ENCODE measurements at regions not wholly inside any gene's neighbourhood (a gene's known extent, or its start where the extent isn't known, plus 50 kb on each side); places are given as distances from the start of the nearest gene placed in this dataset.

DNA sequence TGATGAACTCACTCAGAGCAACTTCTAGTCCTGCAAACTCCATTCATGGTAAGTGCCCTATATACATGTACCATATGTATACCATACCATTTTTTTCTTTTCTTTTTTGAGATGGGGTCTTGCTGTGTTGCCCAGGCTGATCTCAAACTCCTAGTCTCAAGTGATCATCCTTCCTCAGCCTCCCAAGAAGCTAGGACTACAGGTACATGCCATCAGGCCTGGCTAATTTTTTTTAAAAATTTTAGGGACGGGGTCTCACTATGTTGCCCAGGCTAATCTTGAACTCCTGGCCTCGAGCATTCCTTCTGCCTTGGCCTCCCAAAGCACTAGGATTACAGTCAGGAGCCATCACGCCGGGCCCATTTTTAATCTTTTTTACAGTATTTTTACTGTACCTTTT is 67.3 kb upstream of the MFGE8 start:
- Histone ChIP-seq H3K36me3 (ENCODE audit: control insufficient read depth, insufficient read depth, low read length) (no peaks in the 10 kb centered on the region), H3K27me3 (ENCODE audit: control insufficient read depth, insufficient read depth, low read length) (no peaks in the 10 kb centered on the region), H3K4me3 (ENCODE audit: low read depth, low read length) (no peak overlapping the region)
- no peak for TF ChIP-seq CTCF (IDR thresholded peaks at IDR 0.05; ENCODE audit: insufficient read depth, low read length, poor library complexity, severe bottlenecking)
- no peak for DNase-seq (ENCODE audit: low read depth)

DNA sequence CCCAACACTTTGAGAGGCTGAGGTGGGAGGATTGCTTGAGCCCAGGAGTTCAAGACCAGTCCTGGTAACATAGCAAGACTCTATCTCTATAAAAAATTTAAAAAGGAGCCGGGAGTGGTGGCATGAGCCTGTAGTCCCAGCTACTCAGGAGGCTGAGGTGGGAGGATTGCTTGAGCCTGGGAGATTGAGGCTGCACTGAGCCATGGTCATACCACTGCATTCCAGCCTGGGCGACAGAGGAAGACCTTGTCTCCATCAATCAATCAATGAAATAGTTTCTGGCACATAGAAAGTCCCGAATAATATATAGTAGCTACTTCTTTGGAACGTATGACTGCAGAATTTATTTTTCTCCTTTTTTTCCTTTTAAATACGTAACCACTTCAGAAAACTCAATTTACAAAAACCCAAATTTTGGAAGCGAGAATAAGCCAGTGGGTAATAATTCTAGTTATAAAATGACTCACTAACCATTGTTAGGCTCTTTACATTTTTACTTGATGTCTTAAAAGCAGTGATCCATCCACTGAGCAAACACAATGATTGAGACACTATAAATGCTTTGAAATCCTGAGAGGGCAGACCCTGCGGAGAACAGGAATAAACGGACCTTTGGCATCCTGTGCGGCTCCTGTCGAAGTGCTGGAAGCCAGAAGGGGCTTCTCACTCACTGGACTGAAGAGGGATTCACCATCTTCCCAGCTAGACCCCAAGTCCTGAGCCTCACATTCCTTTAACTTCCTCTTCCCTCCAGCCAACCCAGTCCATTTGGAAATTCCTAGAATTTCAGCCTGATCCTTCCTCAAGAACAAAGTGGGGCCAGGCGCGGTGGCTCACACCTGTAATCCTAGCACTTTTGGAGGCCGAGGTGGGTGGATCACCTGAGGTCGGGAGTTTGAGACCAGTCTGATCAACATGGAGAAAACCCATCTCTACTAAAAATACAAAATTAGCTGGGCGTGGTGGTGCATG is 68.4 kb upstream of the MFGE8 start:
- peak; percentile 73 for DNase-seq (ENCODE audit: low read depth)
- Histone ChIP-seq H3K36me3 (ENCODE audit: control insufficient read depth, insufficient read depth, low read length) (no peaks in the 10 kb centered on the region), H3K4me3 (ENCODE audit: low read depth, low read length) (no peak overlapping the region), H3K27me3 (ENCODE audit: control insufficient read depth, insufficient read depth, low read length) (no peaks in the 10 kb centered on the region)
- no peak for TF ChIP-seq CTCF (IDR thresholded peaks at IDR 0.05; ENCODE audit: insufficient read depth, low read length, poor library complexity, severe bottlenecking)

DNA sequence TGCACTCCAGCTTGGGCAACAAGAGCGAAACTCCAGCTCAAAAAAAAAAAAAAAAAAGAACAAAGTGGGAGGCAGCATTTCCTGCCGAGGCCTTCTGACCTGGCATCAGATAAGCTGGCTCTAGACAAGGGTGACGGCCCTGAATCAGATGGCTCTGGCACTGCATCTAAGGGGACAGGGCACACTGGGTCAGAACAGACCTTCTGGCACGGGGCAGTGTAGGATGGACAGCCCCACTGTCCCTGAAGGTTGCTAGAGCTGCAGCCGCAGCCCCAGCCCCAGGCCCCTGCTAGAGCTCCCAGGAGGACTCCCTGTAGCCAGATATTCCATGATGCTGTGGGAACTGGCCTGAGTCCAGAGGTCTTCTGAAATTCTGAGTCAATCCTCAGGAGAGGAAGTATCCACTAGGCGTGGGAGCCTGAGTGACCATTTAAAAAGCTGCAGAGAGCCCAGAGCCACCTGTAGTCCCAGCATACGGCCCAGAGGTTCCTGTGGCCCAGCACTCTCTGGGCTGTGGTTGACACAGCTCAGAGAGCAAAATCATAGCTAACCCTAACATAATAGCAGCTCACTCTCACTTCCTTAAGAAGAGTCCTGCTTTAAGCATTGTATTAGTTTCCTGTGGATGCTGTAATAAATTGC is 69.2 kb upstream of the MFGE8 start:
- no peak for DNase-seq (ENCODE audit: low read depth)
- H3K36me3 ChIP-seq (ENCODE audit: control insufficient read depth, insufficient read depth, low read length) = no peaks in the 10 kb centered on the region
- H3K4me3 ChIP-seq (ENCODE audit: low read depth, low read length) = no peak overlapping the region
- TF ChIP-seq CTCF (IDR thresholded peaks at IDR 0.05; ENCODE audit: insufficient read depth, low read length, poor library complexity, severe bottlenecking) = no peak
- H3K27me3 ChIP-seq (ENCODE audit: control insufficient read depth, insufficient read depth, low read length) = no peaks in the 10 kb centered on the region

DNA sequence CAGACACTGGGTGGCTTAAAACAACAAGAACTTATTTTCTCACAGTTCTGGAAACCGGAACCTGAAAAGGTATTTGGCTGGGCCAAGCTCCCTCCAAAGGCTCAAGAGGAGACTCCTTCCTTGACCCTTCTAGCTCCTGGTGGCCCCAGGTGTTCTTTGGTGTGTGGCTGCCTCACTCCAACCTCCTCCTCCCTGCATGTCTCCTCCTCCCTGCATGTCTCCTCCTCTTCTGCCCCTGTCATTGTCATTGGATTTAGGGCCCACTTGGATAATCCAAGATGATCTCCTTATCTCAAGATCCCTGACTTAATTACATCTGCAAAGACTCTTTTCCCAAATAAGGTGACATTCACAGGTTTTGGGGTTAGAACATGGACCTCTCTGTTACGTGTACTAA is 69.8 kb upstream of the MFGE8 start:
- Histone ChIP-seq H3K4me3 (ENCODE audit: low read depth, low read length) (no peak overlapping the region), H3K36me3 (ENCODE audit: control insufficient read depth, insufficient read depth, low read length) (no peaks in the 10 kb centered on the region), H3K27me3 (ENCODE audit: control insufficient read depth, insufficient read depth, low read length) (no peaks in the 10 kb centered on the region)
- TF ChIP-seq CTCF (IDR thresholded peaks at IDR 0.05; ENCODE audit: insufficient read depth, low read length, poor library complexity, severe bottlenecking) = no peak
- DNase-seq (ENCODE audit: low read depth) = no peak

- no peak for TF ChIP-seq CTCF (IDR thresholded peaks at IDR 0.05; ENCODE audit: insufficient read depth, low read length, poor library complexity, severe bottlenecking)
- Histone ChIP-seq H3K27me3 (ENCODE audit: control insufficient read depth, insufficient read depth, low read length) (no peaks in the 10 kb centered on the region), H3K4me3 (ENCODE audit: low read depth, low read length) (no peak overlapping the region), H3K36me3 (ENCODE audit: control insufficient read depth, insufficient read depth, low read length) (no peaks in the 10 kb centered on the region)
- no peak for DNase-seq (ENCODE audit: low read depth)
Measured at GRCh38 chr15:88983861-88984429, 70.8 kb upstream of the MFGE8 start.

Data from kidney epithelial cell (primary cell).